ENCODE measurements at regions not wholly inside any gene's neighbourhood (a gene's known extent, or its start where the extent isn't known, plus 50 kb on each side); places are given as distances from the start of the nearest gene placed in this dataset.

GRCh38 chr2:67221266-67221665 is 175.9 kb upstream of the ETAA1 start:
- TF ChIP-seq CTCF (IDR thresholded peaks at IDR 0.05; ENCODE audit: low read depth, low read length, poor library complexity, severe bottlenecking) (no peak), EZH2phosphoT487 (IDR thresholded peaks at IDR 0.05; ENCODE audit: borderline replicate concordance, low read length) (no peak)
